ENCODE measurements at regions not wholly inside any gene's neighbourhood (a gene's known extent, or its start where the extent isn't known, plus 50 kb on each side); places are given as distances from the start of the nearest gene placed in this dataset.

DNA sequence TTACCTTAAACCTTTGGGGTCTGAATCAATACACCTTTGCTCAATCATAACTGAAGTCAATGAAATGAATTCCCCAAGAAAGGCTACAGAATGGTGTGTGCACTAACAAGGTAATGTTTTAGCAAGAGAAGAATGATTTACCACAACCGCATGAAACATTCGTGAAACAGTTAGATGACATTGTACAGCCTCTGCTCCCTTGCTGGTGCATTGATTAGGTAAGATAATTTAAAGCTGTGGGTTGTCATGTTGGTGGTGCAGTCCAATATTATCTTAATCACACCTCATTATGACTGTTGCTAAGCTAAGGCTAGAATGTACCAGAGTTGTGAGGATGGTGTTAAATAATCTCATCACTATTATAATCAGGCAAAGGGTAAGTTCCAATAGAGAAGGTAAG is 1673.2 kb upstream of the PRR20A start:
- TF ChIP-seq EZH2 (IDR thresholded peaks at IDR 0.05; ENCODE audit: borderline replicate concordance, insufficient read depth, low read length, poor library complexity, severe bottlenecking) = no peak
- TF ChIP-seq, protein P1, sequence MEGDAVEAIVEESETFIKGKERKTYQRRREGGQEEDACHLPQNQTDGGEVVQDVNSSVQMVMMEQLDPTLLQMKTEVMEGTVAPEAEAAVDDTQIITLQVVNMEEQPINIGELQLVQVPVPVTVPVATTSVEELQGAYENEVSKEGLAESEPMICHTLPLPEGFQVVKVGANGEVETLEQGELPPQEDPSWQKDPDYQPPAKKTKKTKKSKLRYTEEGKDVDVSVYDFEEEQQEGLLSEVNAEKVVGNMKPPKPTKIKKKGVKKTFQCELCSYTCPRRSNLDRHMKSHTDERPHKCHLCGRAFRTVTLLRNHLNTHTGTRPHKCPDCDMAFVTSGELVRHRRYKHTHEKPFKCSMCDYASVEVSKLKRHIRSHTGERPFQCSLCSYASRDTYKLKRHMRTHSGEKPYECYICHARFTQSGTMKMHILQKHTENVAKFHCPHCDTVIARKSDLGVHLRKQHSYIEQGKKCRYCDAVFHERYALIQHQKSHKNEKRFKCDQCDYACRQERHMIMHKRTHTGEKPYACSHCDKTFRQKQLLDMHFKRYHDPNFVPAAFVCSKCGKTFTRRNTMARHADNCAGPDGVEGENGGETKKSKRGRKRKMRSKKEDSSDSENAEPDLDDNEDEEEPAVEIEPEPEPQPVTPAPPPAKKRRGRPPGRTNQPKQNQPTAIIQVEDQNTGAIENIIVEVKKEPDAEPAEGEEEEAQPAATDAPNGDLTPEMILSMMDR (IDR thresholded peaks at IDR 0.05; ENCODE audit: poor library complexity, severe bottlenecking) = no peak
- no peak for TF ChIP-seq POLR2AphosphoS5 (IDR thresholded peaks at IDR 0.05)
- TF ChIP-seq MXI1 (conservative IDR thresholded peaks at IDR 0.05; ENCODE audit: poor library complexity, severe bottlenecking) = no peak
- no peak for TF ChIP-seq TAF1 (IDR thresholded peaks at IDR 0.05; ENCODE audit: low read depth)
- TF ChIP-seq RAD21 (conservative IDR thresholded peaks at IDR 0.05) = no peak
- TF ChIP-seq, protein P2, sequence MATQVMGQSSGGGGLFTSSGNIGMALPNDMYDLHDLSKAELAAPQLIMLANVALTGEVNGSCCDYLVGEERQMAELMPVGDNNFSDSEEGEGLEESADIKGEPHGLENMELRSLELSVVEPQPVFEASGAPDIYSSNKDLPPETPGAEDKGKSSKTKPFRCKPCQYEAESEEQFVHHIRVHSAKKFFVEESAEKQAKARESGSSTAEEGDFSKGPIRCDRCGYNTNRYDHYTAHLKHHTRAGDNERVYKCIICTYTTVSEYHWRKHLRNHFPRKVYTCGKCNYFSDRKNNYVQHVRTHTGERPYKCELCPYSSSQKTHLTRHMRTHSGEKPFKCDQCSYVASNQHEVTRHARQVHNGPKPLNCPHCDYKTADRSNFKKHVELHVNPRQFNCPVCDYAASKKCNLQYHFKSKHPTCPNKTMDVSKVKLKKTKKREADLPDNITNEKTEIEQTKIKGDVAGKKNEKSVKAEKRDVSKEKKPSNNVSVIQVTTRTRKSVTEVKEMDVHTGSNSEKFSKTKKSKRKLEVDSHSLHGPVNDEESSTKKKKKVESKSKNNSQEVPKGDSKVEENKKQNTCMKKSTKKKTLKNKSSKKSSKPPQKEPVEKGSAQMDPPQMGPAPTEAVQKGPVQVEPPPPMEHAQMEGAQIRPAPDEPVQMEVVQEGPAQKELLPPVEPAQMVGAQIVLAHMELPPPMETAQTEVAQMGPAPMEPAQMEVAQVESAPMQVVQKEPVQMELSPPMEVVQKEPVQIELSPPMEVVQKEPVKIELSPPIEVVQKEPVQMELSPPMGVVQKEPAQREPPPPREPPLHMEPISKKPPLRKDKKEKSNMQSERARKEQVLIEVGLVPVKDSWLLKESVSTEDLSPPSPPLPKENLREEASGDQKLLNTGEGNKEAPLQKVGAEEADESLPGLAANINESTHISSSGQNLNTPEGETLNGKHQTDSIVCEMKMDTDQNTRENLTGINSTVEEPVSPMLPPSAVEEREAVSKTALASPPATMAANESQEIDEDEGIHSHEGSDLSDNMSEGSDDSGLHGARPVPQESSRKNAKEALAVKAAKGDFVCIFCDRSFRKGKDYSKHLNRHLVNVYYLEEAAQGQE (IDR thresholded peaks at IDR 0.05; ENCODE audit: borderline replicate concordance) = no peak
- TF ChIP-seq EP300 (conservative IDR thresholded peaks at IDR 0.05; ENCODE audit: poor library complexity, severe bottlenecking) = no peak
